22Rv1 (cell line): ENCODE measurements at regions not wholly inside any gene's neighbourhood (a gene's known extent, or its start where the extent isn't known, plus 50 kb on each side); places are given as distances from the start of the nearest gene placed in this dataset.

Source experiments
- H3K27ac ChIP-seq: fragments of 450-650 bp; 2 replicates; pipeline ENCODE4 v1.5.1; 2017
- ZFX ChIP-seq: fragments of 450-650 bp; IDR thresholded peaks from 2 replicates; pipeline ENCODE4 v1.6.1; 2017; ENCODE audit warnings: antibody characterized with exemption, borderline replicate concordance
- TF ChIP-seq, protein P1 (sequence below): fragments of 450-650 bp; IDR thresholded peaks from 2 replicates; pipeline ENCODE4 v1.5.1; 2017; ENCODE audit warnings: mild to moderate bottlenecking

DNA sequence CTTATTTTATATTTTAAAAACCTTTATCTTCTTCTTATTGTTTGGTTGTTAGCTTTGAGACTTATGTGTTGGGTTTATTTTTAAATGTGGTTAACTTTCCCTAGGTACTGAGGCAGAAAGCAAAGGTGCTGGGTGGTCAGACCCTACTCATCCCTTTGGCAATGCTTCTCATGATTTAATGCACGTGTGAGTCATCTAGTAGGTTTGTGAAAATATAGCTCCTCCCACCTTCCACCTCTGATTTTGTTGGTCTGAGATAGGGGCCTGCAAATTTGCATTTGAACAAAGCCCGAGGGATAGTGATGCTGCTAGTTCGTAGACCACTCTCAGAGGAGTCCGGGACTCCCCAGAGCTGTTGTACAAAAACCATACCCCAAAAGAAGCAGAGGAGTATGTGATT is 771.3 kb upstream of the ARGLU1 start:
- H3K27ac ChIP-seq = no peak overlapping the region
- no peak for TF ChIP-seq ZFX

DNA sequence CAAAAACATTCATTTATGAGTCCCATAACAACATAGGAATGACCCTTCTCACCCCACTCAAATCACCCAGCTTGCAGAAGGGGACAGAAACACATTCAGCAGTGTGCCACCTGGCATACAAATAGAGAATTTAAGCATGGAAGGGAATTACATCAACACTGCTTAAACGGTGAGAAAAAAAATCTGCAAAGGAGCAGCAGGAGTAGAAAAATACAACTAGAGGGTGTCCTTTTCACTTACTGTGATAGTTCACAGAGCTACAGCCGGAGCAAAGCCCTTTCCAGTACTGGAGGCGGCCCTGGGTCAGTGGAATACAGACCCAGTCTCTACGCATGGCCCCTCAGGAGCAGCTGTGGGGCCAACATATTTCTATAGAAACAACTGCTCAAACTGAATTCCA is 764.3 kb upstream of the ARGLU1 start:
- TF ChIP-seq ZFX = no peak
- TF ChIP-seq, protein P1, sequence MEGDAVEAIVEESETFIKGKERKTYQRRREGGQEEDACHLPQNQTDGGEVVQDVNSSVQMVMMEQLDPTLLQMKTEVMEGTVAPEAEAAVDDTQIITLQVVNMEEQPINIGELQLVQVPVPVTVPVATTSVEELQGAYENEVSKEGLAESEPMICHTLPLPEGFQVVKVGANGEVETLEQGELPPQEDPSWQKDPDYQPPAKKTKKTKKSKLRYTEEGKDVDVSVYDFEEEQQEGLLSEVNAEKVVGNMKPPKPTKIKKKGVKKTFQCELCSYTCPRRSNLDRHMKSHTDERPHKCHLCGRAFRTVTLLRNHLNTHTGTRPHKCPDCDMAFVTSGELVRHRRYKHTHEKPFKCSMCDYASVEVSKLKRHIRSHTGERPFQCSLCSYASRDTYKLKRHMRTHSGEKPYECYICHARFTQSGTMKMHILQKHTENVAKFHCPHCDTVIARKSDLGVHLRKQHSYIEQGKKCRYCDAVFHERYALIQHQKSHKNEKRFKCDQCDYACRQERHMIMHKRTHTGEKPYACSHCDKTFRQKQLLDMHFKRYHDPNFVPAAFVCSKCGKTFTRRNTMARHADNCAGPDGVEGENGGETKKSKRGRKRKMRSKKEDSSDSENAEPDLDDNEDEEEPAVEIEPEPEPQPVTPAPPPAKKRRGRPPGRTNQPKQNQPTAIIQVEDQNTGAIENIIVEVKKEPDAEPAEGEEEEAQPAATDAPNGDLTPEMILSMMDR = no peak
- no peak overlapping the region for H3K27ac ChIP-seq

DNA sequence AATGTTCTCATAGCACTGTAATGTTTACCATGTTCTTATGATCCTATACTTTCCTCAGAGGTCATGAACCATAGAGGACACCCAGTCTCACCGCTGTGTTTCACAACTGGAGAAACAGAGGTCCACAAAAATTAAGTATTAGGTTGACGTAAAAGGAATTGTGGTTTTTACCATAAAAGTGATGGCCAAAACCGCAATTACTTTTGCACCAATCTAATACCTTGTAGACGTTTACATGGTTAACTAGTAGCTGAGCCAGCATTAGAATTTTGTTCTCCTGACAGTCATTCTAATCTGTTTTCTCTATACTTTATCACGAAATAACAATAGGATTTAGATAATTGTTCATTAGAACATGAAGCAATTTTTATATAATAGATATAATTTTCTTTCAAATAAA is 763.4 kb upstream of the ARGLU1 start:
- H3K27ac ChIP-seq = no peak overlapping the region
- TF ChIP-seq, protein P1 = no peak
- no peak for TF ChIP-seq ZFX

DNA sequence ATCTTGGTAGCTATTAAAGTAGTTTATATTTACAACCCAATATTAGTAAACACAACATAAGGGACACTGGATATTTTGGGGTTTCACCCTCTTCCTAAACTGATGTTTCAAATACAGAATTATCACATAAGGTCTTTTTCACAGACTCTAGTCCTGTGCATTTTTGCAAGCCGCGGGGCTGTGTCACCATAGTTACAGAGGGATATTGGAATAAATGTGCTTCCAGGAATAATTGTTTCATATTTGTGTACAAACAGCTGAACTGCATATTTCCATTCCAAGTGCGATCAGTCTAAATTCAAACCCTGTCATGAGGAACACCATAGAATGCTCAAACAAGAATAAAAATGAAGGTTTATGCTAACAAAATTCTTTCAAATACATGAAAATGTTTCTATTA is 762.5 kb upstream of the ARGLU1 start:
- TF ChIP-seq, protein P1 = no peak

DNA sequence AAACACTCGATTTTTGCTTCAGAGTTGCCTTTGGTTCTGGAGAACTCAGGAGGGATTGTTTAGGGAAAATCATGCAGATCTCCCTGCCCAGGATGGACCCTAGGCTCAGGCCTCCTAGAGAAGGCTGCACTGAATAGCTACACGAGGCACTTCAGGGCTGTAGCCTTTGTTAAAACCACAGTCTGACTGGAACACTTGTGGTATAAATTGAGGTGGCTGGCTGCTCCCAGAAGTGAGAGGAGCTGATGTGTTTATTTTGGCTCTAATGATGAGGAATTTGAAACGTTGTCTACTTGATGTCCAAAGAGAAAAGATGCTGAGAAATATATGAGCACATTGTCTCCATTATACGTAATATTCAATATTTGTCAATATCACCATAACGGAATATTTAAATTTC is 762.1 kb upstream of the ARGLU1 start:
- no peak for TF ChIP-seq ZFX
- TF ChIP-seq, protein P1 = no peak
- no peak overlapping the region for H3K27ac ChIP-seq

More for the DNA sequence above, 762.5 kb upstream of the ARGLU1 start:
- no peak overlapping the region for H3K27ac ChIP-seq

DNA sequence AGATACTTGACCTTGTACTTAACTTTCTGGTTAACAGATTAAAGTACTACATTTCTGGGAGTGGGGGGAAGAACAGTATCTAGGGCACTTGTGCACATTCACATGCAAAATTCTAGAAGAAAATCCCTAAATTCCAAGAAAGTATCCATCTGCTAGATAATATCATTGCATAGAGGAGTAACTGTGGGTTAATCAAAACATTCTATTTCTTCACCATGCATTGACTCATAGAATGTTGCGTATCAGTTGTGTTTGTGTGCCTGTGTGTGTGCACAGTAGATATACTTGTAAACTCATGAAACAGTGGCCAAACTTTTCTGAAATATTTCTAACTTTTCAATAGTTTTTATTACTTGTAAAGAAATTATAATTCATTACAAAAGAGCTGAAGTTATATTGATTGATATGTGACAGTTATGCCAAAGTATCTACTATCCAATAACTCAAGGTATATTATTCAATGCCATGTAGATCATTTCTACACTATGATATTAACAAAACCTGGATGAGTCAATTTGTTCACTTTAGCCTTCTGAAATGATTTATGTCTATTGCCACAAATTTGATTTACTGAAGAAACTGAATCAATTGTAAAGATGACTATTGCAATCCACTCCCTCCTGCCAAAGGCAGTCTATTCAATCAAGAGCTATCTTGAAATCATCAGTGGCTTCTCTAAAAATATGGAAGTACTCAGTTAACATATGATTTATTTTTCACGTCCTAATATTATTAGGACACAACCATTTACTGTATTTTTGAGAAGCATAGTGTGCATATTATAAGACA is 756.7 kb upstream of the ARGLU1 start:
- no peak for TF ChIP-seq ZFX
- TF ChIP-seq, protein P1 = no peak
- H3K27ac ChIP-seq = no peak overlapping the region

DNA sequence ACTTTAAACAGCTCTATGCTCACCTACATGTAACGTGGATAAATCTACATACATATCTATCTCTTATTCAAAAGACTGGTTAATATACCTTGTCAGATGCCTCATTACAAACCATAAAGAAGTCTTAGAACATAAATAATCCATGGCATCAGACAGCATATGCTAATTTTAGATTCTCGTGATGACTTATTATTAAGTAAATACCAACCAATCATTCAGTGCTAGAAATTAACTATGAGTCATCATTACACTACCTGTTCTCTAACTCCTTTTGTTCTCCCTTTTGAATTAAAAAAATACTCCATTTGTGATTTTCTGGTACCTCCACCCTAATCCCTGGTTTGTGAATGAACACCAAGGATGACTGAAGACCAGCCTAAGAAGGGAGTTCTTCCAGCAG is 754.3 kb upstream of the ARGLU1 start:
- TF ChIP-seq, protein P1 = no peak
- no peak for TF ChIP-seq ZFX
- H3K27ac ChIP-seq = no peak overlapping the region

DNA sequence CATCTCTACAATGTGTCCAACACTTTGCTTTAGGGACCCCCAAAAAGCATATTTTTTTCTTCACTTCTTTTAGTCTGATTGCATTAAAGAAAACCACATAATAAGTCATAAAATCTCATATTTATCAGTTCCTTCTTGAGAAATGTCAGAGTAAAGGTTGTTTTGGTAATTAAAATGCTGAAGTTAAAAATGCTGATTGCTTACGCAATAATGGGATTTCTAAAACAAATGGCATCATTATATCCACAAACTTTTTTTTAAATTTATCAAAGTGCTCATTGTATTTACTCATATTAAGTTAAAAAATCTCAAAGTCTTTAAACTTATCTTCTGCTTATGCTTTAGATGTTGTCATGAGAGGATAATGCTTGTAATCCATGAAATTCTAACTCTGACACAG is 737.2 kb upstream of the ARGLU1 start:
- TF ChIP-seq, protein P1 = no peak
- no peak for TF ChIP-seq ZFX
- no peak overlapping the region for H3K27ac ChIP-seq
